ENCODE measurements at regions not wholly inside any gene's neighbourhood (a gene's known extent, or its start where the extent isn't known, plus 50 kb on each side); places are given as distances from the start of the nearest gene placed in this dataset.

GRCh38 chr3:96548073-96548472 lies 266.3 kb upstream of the EPHA6 start:
- no peak for TF ChIP-seq CTCF (IDR thresholded peaks at IDR 0.05)
- TF ChIP-seq, protein P1, sequence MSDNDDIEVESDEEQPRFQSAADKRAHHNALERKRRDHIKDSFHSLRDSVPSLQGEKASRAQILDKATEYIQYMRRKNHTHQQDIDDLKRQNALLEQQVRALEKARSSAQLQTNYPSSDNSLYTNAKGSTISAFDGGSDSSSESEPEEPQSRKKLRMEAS (CRISPR knock-in tag; IDR thresholded peaks at IDR 0.05) = no peak
- no peak for TF ChIP-seq JUN (CRISPR knock-in tag; IDR thresholded peaks at IDR 0.05)
- TF ChIP-seq, protein P2, sequence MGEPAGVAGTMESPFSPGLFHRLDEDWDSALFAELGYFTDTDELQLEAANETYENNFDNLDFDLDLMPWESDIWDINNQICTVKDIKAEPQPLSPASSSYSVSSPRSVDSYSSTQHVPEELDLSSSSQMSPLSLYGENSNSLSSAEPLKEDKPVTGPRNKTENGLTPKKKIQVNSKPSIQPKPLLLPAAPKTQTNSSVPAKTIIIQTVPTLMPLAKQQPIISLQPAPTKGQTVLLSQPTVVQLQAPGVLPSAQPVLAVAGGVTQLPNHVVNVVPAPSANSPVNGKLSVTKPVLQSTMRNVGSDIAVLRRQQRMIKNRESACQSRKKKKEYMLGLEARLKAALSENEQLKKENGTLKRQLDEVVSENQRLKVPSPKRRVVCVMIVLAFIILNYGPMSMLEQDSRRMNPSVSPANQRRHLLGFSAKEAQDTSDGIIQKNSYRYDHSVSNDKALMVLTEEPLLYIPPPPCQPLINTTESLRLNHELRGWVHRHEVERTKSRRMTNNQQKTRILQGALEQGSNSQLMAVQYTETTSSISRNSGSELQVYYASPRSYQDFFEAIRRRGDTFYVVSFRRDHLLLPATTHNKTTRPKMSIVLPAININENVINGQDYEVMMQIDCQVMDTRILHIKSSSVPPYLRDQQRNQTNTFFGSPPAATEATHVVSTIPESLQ (CRISPR knock-in tag; IDR thresholded peaks at IDR 0.05) = no peak
- no peak for TF ChIP-seq SMAD3 (CRISPR knock-in tag; IDR thresholded peaks at IDR 0.05; ENCODE audit: borderline replicate concordance)
- TF ChIP-seq CREB1 (CRISPR knock-in tag; IDR thresholded peaks at IDR 0.05) = no peak
- no peak for TF ChIP-seq TEAD4 (CRISPR knock-in tag; IDR thresholded peaks at IDR 0.05)

Data from WTC11 (cell line).